LNCaP clone FGC (cell line): ENCODE measurements at regions not wholly inside any gene's neighbourhood (a gene's known extent, or its start where the extent isn't known, plus 50 kb on each side); places are given as distances from the start of the nearest gene placed in this dataset.

Experiments used
- DNase-seq: peaks from one replicate; pipeline ENCODE4 v3.0.0-alpha.2; 2011; ENCODE audit warnings: low read depth
- H3K4me3 ChIP-seq: 2 replicates; pipeline ENCODE4 v1.5.1; 2011; ENCODE audit warnings: mild to moderate bottlenecking, low read depth, low read length, control low read depth
- TF ChIP-seq, protein P1 (sequence below): IDR thresholded peaks from 2 replicates; pipeline ENCODE4 v1.5.1; 2012; ENCODE audit warnings: mild to moderate bottlenecking; ENCODE audit not compliant: control insufficient read depth, insufficient read depth; ENCODE audit errors: extremely low read depth

DNA sequence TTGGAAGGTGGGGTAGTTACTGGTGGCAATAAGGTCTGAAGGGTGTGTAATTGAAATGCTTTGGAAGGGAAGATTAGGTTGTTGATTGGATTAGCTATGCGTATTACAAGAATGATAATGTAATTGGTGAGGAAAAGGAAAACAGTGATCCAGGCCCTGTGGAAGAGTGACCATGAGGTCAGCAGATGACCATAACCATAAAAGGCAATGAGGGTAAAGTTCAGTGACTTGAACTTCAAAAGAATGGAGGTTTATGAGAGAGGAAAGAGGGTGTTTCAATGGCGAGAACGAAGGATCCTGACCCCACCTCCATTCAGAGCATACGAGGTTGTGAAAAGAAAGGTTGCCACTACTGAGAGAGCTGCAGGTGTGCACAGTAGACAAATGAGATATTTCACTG, 439.7 kb downstream of the CCSER2 start:
- DNase-seq, result no peak
- TF ChIP-seq, protein P1, sequence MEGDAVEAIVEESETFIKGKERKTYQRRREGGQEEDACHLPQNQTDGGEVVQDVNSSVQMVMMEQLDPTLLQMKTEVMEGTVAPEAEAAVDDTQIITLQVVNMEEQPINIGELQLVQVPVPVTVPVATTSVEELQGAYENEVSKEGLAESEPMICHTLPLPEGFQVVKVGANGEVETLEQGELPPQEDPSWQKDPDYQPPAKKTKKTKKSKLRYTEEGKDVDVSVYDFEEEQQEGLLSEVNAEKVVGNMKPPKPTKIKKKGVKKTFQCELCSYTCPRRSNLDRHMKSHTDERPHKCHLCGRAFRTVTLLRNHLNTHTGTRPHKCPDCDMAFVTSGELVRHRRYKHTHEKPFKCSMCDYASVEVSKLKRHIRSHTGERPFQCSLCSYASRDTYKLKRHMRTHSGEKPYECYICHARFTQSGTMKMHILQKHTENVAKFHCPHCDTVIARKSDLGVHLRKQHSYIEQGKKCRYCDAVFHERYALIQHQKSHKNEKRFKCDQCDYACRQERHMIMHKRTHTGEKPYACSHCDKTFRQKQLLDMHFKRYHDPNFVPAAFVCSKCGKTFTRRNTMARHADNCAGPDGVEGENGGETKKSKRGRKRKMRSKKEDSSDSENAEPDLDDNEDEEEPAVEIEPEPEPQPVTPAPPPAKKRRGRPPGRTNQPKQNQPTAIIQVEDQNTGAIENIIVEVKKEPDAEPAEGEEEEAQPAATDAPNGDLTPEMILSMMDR, result no peak
- no peak overlapping the region for H3K4me3 ChIP-seq

DNA sequence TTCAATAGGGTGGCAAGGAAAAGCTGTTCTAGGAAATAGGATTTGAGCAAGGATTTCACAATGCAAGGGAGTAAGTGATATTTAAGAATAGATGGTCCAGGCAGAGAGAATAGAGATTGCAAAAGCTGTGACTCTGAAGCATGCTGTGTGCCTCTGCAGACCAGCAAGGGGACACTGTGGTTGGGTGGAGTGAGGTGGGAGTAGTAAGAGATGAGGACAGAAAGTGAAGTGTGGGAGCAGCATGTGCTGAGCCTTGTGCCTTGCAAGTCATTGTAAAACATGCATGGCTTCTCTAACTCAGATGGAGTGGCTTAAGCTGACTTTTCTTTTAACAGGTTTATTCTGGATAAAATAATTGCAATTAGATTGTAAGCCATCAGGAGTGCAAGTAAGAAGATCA, 442.4 kb downstream of the CCSER2 start:
- no peak overlapping the region for H3K4me3 ChIP-seq
- DNase-seq, result no peak
- TF ChIP-seq, protein P1, result no peak

DNA sequence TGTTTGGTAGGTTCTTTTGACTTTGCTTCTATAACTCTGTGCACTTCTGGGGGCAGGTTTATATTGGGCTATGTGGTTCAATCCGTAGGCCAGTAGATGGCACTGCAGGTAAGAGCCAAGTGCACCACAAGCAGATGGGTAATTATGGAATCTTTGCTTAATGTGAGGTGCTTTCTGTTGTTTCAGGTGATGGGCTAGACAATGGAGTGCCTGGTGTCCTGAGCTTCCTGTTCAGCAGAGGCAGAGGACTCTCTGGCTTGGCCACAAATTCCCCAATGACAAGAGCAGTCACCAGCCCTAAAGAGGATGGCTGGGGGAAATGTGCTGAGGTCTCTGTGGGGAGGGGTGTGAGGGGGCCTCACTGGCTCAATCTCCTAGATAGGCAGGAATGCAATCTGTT, 455.0 kb downstream of the CCSER2 start:
- no peak overlapping the region for H3K4me3 ChIP-seq
- TF ChIP-seq, protein P1, result peak; percentile 68
- no peak for DNase-seq

DNA sequence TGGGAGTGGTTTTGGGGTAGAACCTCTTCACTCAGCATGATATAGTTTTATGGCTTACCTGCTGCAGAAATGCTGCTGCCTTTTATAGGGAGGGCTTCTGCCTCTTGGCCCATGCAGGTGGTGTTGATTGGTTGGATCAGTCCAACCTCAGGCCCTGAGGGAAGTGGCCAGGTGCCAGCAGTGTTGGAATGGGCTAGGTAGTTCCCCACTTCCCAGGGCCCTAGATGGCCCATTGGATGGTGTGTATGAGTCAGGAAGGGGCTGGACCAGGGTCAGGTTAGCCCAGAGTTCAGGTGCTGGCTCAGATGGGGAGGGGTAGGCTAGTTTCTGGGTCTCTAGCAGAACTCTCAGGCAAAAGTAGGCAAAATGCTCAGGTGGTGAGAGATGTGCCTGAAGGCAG, 455.5 kb downstream of the CCSER2 start:
- no peak for DNase-seq
- TF ChIP-seq, protein P1, result no peak
- no peak overlapping the region for H3K4me3 ChIP-seq

DNA sequence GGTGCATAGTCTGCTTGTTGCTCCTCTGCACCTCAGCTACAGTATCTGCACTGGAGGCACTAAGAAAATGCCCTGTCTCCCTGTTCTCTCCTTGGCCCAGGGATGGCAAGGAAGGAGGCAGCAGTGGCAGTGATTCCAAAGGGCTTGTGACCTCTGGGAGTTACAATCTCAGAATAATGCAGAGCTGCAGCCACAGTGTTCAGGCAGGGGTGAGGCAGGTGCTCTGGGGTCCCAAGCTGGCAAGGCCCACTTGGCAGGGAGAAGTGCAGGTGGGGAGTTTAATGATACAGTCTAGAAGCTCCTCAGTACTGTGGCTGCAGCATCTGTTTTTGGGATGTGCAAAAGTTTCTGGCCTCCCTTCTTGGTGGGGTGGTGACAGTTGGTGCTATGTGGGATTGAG, 456.4 kb downstream of the CCSER2 start:
- TF ChIP-seq, protein P1, result no peak
- H3K4me3 ChIP-seq, result no peak overlapping the region
- DNase-seq, result no peak

DNA sequence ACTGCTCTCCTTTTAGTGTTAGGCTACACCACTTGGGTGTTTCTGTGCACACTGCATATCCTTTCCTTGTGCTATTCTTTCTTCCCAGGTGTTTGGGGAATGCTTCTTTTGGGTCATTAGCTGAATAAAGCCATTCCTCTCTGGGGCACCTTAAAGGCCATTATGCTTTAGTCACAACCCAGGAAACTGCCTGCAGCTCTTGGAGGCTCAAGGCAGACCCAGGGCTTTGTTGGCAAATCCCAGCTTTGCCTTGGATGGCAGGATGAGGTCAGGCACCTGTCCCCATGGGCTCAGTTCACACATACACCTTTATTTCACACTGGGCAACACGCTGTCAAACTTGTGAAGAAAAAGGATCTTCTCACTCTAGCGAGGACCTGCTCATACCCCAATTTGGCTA, 460.6 kb downstream of the CCSER2 start:
- DNase-seq, result no peak
- no peak overlapping the region for H3K4me3 ChIP-seq
- TF ChIP-seq, protein P1, result no peak

DNA sequence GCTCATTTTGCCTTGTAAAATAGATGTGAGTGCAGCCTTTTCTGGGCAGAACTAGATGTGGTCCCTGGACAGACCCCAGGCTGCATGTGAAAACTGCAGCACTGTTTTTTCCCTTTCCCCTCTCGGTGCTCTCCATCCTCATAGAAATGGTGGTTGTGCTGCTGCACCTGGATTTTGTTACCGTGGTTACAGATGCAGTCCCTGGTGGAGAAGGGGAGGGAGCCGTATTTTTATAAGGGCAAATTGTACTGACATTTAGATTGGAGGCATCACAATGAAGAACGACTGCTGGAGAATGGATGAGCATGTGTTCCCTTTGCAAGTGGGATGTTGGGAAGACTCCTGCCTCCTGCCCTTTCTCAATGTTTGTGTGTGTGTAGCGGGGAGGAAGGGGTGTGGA, 469.9 kb downstream of the CCSER2 start:
- no peak overlapping the region for H3K4me3 ChIP-seq
- TF ChIP-seq, protein P1, result no peak
- no peak for DNase-seq
